Stomach (tissue), 4 donors: ENCODE measurements at regions not wholly inside any gene's neighbourhood (a gene's known extent, or its start where the extent isn't known, plus 50 kb on each side); places are given as distances from the start of the nearest gene placed in this dataset.

Source experiments
- CTCF ChIP-seq, 7 experiments: fragments of 450-650 bp in 4 of 7; fragments of 200-600 bp in 3 of 7; sonication (generic) in 3 of 7; IDR thresholded peaks; one replicate each; pipeline ENCODE4 v1.5.1; 2016 to 2019; ENCODE audit warnings: antibody characterized with exemption in 7 of 7, control low read depth in 2 of 7, mild to moderate bottlenecking in 1 of 7
- EP300 ChIP-seq: sonication (generic); formaldehyde crosslinking; IDR thresholded peaks from one replicate; pipeline ENCODE4 v1.6.1; 2017; ENCODE audit warnings: antibody characterized with exemption
- POLR2A ChIP-seq, 4 donors: fragments of 450-650 bp; IDR thresholded peaks; one replicate each; pipeline ENCODE4 v1.6.1; 2016; ENCODE audit warnings: antibody characterized with exemption in 4 of 4, control low read depth in 2 of 4, mild to moderate bottlenecking in 1 of 4, moderate library complexity in 1 of 4

GRCh38 chr2:16401761-16402300, 263.8 kb downstream of the CYRIA start:
- TF ChIP-seq CTCF (IDR thresholded peaks at IDR 0.05), result no peak
- no peak for TF ChIP-seq POLR2A (IDR thresholded peaks at IDR 0.05)
- no peak for TF ChIP-seq EP300
